Trophoblast cell (in vitro differentiated cells and primary cell): ENCODE measurements at regions not wholly inside any gene's neighbourhood (a gene's known extent, or its start where the extent isn't known, plus 50 kb on each side); places are given as distances from the start of the nearest gene placed in this dataset.

ENCODE experiments used
- DNase-seq, 2 donors: peaks; one replicate each; pipeline ENCODE4 v3.0.0-alpha.2; 2016
- H2AFZ ChIP-seq: 2 replicates; pipeline ENCODE4 v1.6.1; 2013; ENCODE audit warnings: low read length, moderate library complexity, mild to moderate bottlenecking; ENCODE audit not compliant: insufficient read depth, poor library complexity
- H2AK5ac ChIP-seq: 2 replicates; pipeline ENCODE4 v1.6.1; 2013; ENCODE audit warnings: mild to moderate bottlenecking, low read length
- H2BK120ac ChIP-seq: 2 replicates; pipeline ENCODE4 v1.6.1; 2013; ENCODE audit warnings: low read length, mild to moderate bottlenecking, moderate library complexity; ENCODE audit not compliant: insufficient read depth, poor library complexity
- H2BK12ac ChIP-seq: 2 replicates; pipeline ENCODE4 v1.6.1; 2013; ENCODE audit warnings: mild to moderate bottlenecking, low read length, moderate library complexity
- H2BK5ac ChIP-seq: 2 replicates; pipeline ENCODE4 v1.6.1; 2013; ENCODE audit warnings: low read length, low read depth, moderate library complexity, mild to moderate bottlenecking; ENCODE audit not compliant: poor library complexity
- H3K14ac ChIP-seq: 2 replicates; pipeline ENCODE4 v1.6.1; 2013; ENCODE audit warnings: mild to moderate bottlenecking, low read length
- H3K18ac ChIP-seq: 2 replicates; pipeline ENCODE4 v1.6.1; 2013; ENCODE audit warnings: mild to moderate bottlenecking, low read length
- H3K23ac ChIP-seq: 2 replicates; pipeline ENCODE4 v1.6.1; 2013; ENCODE audit warnings: low read length
- H3K27ac ChIP-seq: 2 replicates; pipeline ENCODE4 v1.5.1; 2013; ENCODE audit warnings: low read depth, mild to moderate bottlenecking, inconsistent platforms, low read length, moderate library complexity
- H3K27me3 ChIP-seq: 2 replicates; pipeline ENCODE4 v1.6.1; 2013; ENCODE audit warnings: inconsistent platforms, mild to moderate bottlenecking, low read length, moderate library complexity; ENCODE audit not compliant: insufficient read depth
- H3K36me3 ChIP-seq, 2 experiments: 1 replicate in 1 of 2; 2 replicates in 1 of 2; pipeline ENCODE4 v1.6.1; 2013; ENCODE audit warnings: low read length in 2 of 2, mild to moderate bottlenecking in 2 of 2, moderate library complexity in 1 of 2; ENCODE audit not compliant: insufficient read depth in 2 of 2, control insufficient read depth in 1 of 2
- H3K4ac ChIP-seq: 2 replicates; pipeline ENCODE4 v1.6.1; 2013; ENCODE audit warnings: low read depth, mild to moderate bottlenecking, low read length, moderate library complexity
- H3K4me1 ChIP-seq, 2 experiments: 1 replicate in 1 of 2; 2 replicates in 1 of 2; pipeline ENCODE4 v1.6.1; 2013; ENCODE audit warnings: low read length in 2 of 2, mild to moderate bottlenecking in 2 of 2, moderate library complexity in 1 of 2; ENCODE audit not compliant: insufficient read depth in 2 of 2, control insufficient read depth in 1 of 2
- H3K4me2 ChIP-seq: 2 replicates; pipeline ENCODE4 v1.6.1; 2013; ENCODE audit warnings: inconsistent platforms, mild to moderate bottlenecking, low read length, moderate library complexity
- H3K4me3 ChIP-seq: 2 replicates; pipeline ENCODE4 v1.5.1; 2013; ENCODE audit warnings: mild to moderate bottlenecking, low read depth, low read length, inconsistent platforms
- H3K79me1 ChIP-seq: one replicate; pipeline ENCODE4 v1.6.1; 2013; ENCODE audit warnings: low read length
- H3K79me2 ChIP-seq: 2 replicates; pipeline ENCODE4 v1.6.1; 2013; ENCODE audit warnings: low read length, mild to moderate bottlenecking; ENCODE audit not compliant: control insufficient read depth, insufficient read depth, poor library complexity
- H3K9ac ChIP-seq: 2 replicates; pipeline ENCODE4 v1.6.1; 2013; ENCODE audit warnings: mild to moderate bottlenecking, low read length
- H3K9me3 ChIP-seq: 2 replicates; pipeline ENCODE4 v1.6.1; 2013; ENCODE audit warnings: low read depth, mild to moderate bottlenecking, control low read depth, inconsistent platforms, low read length; ENCODE audit not compliant: insufficient read depth
- H4K12ac ChIP-seq: 2 replicates; pipeline ENCODE4 v1.6.1; 2013; ENCODE audit warnings: low read depth, mild to moderate bottlenecking, low read length, moderate library complexity
- H4K8ac ChIP-seq: 2 replicates; pipeline ENCODE4 v1.6.1; 2013; ENCODE audit warnings: low read depth, mild to moderate bottlenecking, low read length, moderate library complexity
- H4K91ac ChIP-seq: one replicate; pipeline ENCODE4 v1.6.1; 2013; ENCODE audit warnings: low read depth, mild to moderate bottlenecking, low read length, moderate library complexity
- WGBS: extraction: QIAGEN DNeasy Blood & Tissue Kit; methylation state at CpG from one replicate; pipeline ENCODE4 v1.1.7; 2013; ENCODE audit warnings: missing lambda C conversion rate; ENCODE audit not compliant: insufficient read length, insufficient coverage; ENCODE audit errors: extremely low coverage; 5-methylcytosine and 5-hydroxymethylcytosine counted together

GRCh38 chr15:66844041-66844746 lies 142.2 kb downstream of the SMAD6 start:
- Histone ChIP-seq H2AK5ac (peak overlapping the region; percentile 15), H3K79me1 (peaks cover 71% of the 10 kb centered on the region), H3K79me2 (peaks cover 14% of the 10 kb centered on the region), H3K14ac (peak overlapping the region; percentile 48), H3K4ac (peak overlapping the region; percentile 18), H2BK120ac (peak overlapping the region; percentile 67), H3K4me3 (no peak overlapping the region), H3K18ac (peak overlapping the region; percentile 27), H3K9me3 (no peaks in the 10 kb centered on the region), H3K4me2 (no peak overlapping the region), H3K4me1 (peaks cover 44 to 58% of the 10 kb centered on the region in 2 experiments), H3K36me3 (no peaks in the 10 kb centered on the region), H3K23ac (no peak overlapping the region), H2AFZ (no peak overlapping the region), H3K27me3 (no peaks in the 10 kb centered on the region), H2BK12ac (peak overlapping the region; percentile 87), H4K91ac (peak overlapping the region; percentile 89), H2BK5ac (peak overlapping the region; percentile 58), H4K8ac (peak overlapping the region; percentile 10), H4K12ac (no peak overlapping the region), H3K9ac (no peak overlapping the region), H3K27ac (peak overlapping the region; percentile 93)
- peak in 1 of 2 donors; percentile 53 for DNase-seq
- no CpG with 5 or more reads among the region's 8 CpGs for WGBS

- Histone ChIP-seq H2AK5ac (peak overlapping the region; percentile 70), H2BK120ac (peak overlapping the region; percentile 67), H3K4ac (no peak overlapping the region), H4K91ac (peak overlapping the region; percentile 89), H3K9me3 (no peaks in the 10 kb centered on the region), H3K79me1 (peaks cover 74% of the 10 kb centered on the region), H2BK12ac (peak overlapping the region; percentile 87), H3K18ac (peak overlapping the region; percentile 34), H3K14ac (peak overlapping the region; percentile 48), H3K4me1 (peaks cover 46 to 63% of the 10 kb centered on the region in 2 experiments), H3K27me3 (no peaks in the 10 kb centered on the region), H2BK5ac (peak overlapping the region; percentile 7), H3K4me3 (no peak overlapping the region), H4K12ac (no peak overlapping the region), H3K36me3 (no peaks in the 10 kb centered on the region), H3K23ac (no peak overlapping the region), H3K4me2 (no peak overlapping the region), H4K8ac (no peak overlapping the region), H3K9ac (no peak overlapping the region), H3K79me2 (peaks cover 14% of the 10 kb centered on the region), H2AFZ (no peak overlapping the region), H3K27ac (no peak overlapping the region)
- WGBS: no CpG with 5 or more reads among the region's 5 CpGs
- DNase-seq: no peak
These were observed 142.7 kb downstream of the SMAD6 start for GRCh38 chr15:66844747-66845145.

DNA sequence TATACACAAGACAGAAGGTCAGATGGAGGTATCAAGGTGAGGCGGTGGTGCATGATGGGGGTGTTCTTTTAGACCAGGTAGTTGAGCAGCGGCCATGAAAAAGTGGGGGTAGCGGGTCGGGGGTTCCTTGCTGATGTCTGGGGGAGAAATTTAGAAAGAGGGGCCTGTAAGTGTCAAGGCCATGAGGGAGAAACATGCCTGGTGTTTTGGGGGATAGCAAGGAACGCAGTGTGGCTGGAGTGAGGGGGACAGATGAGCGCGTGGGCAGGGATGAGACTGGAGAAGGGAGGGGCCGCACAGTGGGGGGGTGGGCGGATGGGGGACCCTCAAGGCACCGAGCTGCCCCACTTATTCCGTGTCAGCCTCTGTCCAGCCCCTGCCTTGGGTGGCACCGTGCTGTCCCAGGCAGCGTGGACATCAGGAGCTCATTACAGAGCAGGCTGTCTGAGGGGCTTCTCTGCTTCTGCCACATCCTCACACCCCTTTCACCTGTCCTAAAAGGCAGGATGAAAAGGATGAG lies 143.3 kb downstream of the SMAD6 start:
- Histone ChIP-seq H4K91ac (peak overlapping the region; percentile 89), H3K27ac (peak overlapping the region; percentile 5), H2AFZ (no peak overlapping the region), H2BK12ac (peak overlapping the region; percentile 92), H4K8ac (peak overlapping the region; percentile 20), H2AK5ac (peak overlapping the region; percentile 59), H3K4me2 (no peak overlapping the region), H3K36me3 (no peaks in the 10 kb centered on the region), H3K4ac (peak overlapping the region; percentile 0), H3K4me3 (peak overlapping the region; percentile 8), H3K14ac (peak overlapping the region; percentile 48), H3K79me1 (peaks cover 78% of the 10 kb centered on the region), H3K9ac (no peak overlapping the region), H3K4me1 (peaks cover 48 to 66% of the 10 kb centered on the region in 2 experiments), H2BK5ac (peak overlapping the region; percentile 25), H3K27me3 (no peaks in the 10 kb centered on the region), H3K18ac (peak overlapping the region; percentile 55), H3K9me3 (no peaks in the 10 kb centered on the region), H4K12ac (no peak overlapping the region), H3K23ac (no peak overlapping the region), H2BK120ac (peak overlapping the region; percentile 67), H3K79me2 (peaks cover 17% of the 10 kb centered on the region)
- WGBS: no CpG with 5 or more reads among the region's 13 CpGs
- DNase-seq: no peak

DNA sequence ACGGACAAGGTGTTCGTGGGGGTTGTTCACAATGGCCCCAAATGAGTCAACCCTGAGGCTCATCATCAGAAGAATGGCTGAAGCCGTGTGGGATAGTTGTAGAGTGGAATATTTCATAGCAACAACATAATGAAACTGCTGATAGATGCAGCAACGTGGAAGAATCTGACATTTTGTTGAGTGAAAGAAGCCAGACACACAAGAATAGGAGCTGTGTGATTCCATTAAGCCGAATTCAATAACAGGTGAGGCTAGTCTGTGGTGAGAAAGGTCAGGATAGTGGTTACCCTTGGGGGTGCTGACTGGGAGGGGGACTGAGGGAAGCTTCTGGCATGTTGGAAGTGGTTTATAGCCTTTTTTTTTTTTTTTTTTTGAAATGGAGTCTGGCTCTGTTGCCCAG lies 144.0 kb downstream of the SMAD6 start:
- H3K23ac ChIP-seq: no peak overlapping the region
- H3K27ac ChIP-seq: peak overlapping the region; percentile 5
- H4K12ac ChIP-seq: no peak overlapping the region
- H3K14ac ChIP-seq: peak overlapping the region; percentile 4
- peak overlapping the region; percentile 24 for H3K4me2 ChIP-seq
- H4K8ac ChIP-seq: no peak overlapping the region
- no peak overlapping the region for H3K18ac ChIP-seq
- no peaks in the 10 kb centered on the region for H3K9me3 ChIP-seq
- H3K9ac ChIP-seq: no peak overlapping the region
- peaks cover 49 to 68% of the 10 kb centered on the region in 2 experiments for H3K4me1 ChIP-seq
- no peak overlapping the region for H2AFZ ChIP-seq
- no peaks in the 10 kb centered on the region for H3K27me3 ChIP-seq
- H3K79me2 ChIP-seq: peaks cover 20% of the 10 kb centered on the region
- H3K79me1 ChIP-seq: peaks cover 77% of the 10 kb centered on the region
- H2AK5ac ChIP-seq: no peak overlapping the region
- H4K91ac ChIP-seq: peak overlapping the region; percentile 95
- no peaks in the 10 kb centered on the region for H3K36me3 ChIP-seq
- no CpG with 5 or more reads among the region's 5 CpGs for WGBS
- peak overlapping the region; percentile 92 for H2BK12ac ChIP-seq
- H3K4ac ChIP-seq: no peak overlapping the region
- H3K4me3 ChIP-seq: no peak overlapping the region
- peak overlapping the region; percentile 67 for H2BK120ac ChIP-seq
- no peak overlapping the region for H2BK5ac ChIP-seq
- no peak for DNase-seq
